RWPE2 (cell line): ENCODE measurements at regions not wholly inside any gene's neighbourhood (a gene's known extent, or its start where the extent isn't known, plus 50 kb on each side); places are given as distances from the start of the nearest gene placed in this dataset.

Experiments used
- ATAC-seq: fragments of 200-7000 bp; cut with Tn5 transposase; 3 replicates; pipeline ENCODE4 v1.9.1; 2021; ENCODE audit warnings: low read depth
- DNase-seq: peaks from one replicate; pipeline ENCODE4 v3.0.0-alpha.2; 2020; ENCODE audit warnings: low spot score
- H3K27ac ChIP-seq: fragments of 450-650 bp; 2 replicates; pipeline ENCODE4 v1.5.1; 2017; ENCODE audit warnings: mild to moderate bottlenecking; ENCODE audit not compliant: poor library complexity, severe bottlenecking
- H3K27me3 ChIP-seq: fragments of 250-450 bp; sonication (Bioruptor Pico); 2 replicates; pipeline ENCODE4 v1.5.1; 2021; ENCODE audit warnings: mild to moderate bottlenecking, moderate library complexity; ENCODE audit not compliant: insufficient read depth, poor library complexity, severe bottlenecking
- H3K36me3 ChIP-seq: fragments of 250-450 bp; sonication (Bioruptor Pico); 2 replicates; pipeline ENCODE4 v1.5.1; 2020; ENCODE audit warnings: low read depth, mild to moderate bottlenecking, moderate library complexity
- H3K4me1 ChIP-seq: fragments of 250-450 bp; sonication (Bioruptor Pico); 2 replicates; pipeline ENCODE4 v1.5.1; 2021; ENCODE audit warnings: mild to moderate bottlenecking, moderate library complexity; ENCODE audit not compliant: insufficient read depth, poor library complexity, severe bottlenecking
- H3K4me3 ChIP-seq: fragments of 250-450 bp; sonication (Bioruptor Pico); 2 replicates; pipeline ENCODE4 v1.5.1; 2021; ENCODE audit warnings: mild to moderate bottlenecking, moderate library complexity; ENCODE audit not compliant: severe bottlenecking
- H3K9me3 ChIP-seq: fragments of 250-450 bp; sonication (Bioruptor Pico); 2 replicates; pipeline ENCODE4 v1.5.1; 2021; ENCODE audit warnings: mild to moderate bottlenecking, moderate library complexity; ENCODE audit not compliant: severe bottlenecking
- TF ChIP-seq, protein P1 (sequence below): fragments of 450-650 bp; IDR thresholded peaks from one replicate; pipeline ENCODE4 v1.5.1; 2017; ENCODE audit warnings: mild to moderate bottlenecking, moderate library complexity; ENCODE audit not compliant: poor library complexity, severe bottlenecking

DNA sequence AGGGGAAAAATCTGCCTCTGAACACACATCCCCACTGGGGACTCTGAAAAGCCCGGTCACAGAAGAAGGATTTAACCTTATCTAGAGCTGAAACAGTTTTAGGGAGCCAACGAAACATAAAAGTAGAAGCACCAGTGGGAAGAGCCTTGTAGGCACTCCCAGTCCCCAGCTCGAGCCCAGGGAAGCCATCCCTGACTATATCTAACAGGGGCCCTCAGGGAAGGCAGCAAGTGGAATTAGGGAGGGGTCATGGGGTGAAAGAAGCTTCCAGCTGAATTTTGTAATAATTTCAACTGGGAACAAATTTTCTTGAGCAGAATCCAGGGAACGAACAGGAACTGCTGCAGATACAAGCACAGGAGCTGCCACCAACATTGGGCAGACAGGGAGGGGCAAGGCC, 127.8 kb downstream of the BMP4 start:
- peaks cover 7% of the 10 kb centered on the region for H3K4me1 ChIP-seq
- no peak overlapping the region for H3K27ac ChIP-seq
- DNase-seq = no peak
- TF ChIP-seq, protein P1, sequence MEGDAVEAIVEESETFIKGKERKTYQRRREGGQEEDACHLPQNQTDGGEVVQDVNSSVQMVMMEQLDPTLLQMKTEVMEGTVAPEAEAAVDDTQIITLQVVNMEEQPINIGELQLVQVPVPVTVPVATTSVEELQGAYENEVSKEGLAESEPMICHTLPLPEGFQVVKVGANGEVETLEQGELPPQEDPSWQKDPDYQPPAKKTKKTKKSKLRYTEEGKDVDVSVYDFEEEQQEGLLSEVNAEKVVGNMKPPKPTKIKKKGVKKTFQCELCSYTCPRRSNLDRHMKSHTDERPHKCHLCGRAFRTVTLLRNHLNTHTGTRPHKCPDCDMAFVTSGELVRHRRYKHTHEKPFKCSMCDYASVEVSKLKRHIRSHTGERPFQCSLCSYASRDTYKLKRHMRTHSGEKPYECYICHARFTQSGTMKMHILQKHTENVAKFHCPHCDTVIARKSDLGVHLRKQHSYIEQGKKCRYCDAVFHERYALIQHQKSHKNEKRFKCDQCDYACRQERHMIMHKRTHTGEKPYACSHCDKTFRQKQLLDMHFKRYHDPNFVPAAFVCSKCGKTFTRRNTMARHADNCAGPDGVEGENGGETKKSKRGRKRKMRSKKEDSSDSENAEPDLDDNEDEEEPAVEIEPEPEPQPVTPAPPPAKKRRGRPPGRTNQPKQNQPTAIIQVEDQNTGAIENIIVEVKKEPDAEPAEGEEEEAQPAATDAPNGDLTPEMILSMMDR = no peak
- no peak overlapping the region for H3K4me3 ChIP-seq
- no peaks in the 10 kb centered on the region for H3K9me3 ChIP-seq
- H3K27me3 ChIP-seq = no peaks in the 10 kb centered on the region
- H3K36me3 ChIP-seq = no peaks in the 10 kb centered on the region
- no peak for ATAC-seq

DNA sequence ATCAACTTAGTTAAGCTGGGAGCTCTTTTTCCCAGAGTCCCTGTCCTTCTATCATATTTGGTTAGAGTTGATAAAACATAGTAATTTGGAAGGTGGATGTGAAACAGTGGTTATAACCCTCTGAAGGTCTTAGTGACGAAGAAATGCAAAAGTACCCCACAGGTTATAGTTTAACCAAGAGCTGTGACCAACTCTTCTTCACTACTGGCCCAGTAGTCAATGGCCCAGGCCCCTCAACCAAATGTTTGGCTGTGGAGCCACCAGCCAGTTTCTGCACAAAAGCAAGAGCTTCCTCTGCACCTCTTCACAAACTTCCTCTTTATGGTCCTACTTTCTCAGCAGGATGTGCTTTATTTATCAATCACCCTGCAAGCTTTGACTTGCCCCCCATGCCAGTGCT, 132.6 kb downstream of the BMP4 start:
- H3K27me3 ChIP-seq = no peaks in the 10 kb centered on the region
- no peak for DNase-seq
- H3K9me3 ChIP-seq = no peaks in the 10 kb centered on the region
- H3K36me3 ChIP-seq = no peaks in the 10 kb centered on the region
- no peaks in the 10 kb centered on the region for H3K4me1 ChIP-seq
- H3K27ac ChIP-seq = no peak overlapping the region
- no peak overlapping the region for H3K4me3 ChIP-seq
- TF ChIP-seq, protein P1 = no peak
- ATAC-seq = no peak

DNA sequence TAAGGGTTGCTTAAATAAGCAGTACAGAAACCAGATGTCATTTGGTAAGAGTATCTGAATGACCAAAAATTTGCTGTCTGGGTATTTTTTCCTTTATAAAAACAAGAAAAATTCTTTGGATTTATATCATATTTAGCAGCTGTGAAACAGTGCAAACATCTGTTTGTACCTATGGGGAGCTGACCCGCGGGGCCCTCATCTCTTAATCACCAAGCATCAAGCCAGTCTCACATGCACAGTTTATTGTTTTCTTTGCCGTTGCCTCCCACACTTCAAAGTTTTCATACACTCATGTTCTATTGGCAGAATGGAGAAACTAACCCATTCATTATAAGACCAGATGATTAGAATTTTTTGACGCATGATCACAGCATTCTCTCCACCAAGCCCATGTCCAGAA, 142.2 kb downstream of the BMP4 start:
- Histone ChIP-seq H3K36me3 (no peaks in the 10 kb centered on the region), H3K27me3 (no peaks in the 10 kb centered on the region), H3K4me1 (no peaks in the 10 kb centered on the region), H3K9me3 (no peaks in the 10 kb centered on the region), H3K4me3 (no peak overlapping the region), H3K27ac (no peak overlapping the region)
- no peak for ATAC-seq
- TF ChIP-seq, protein P1 = no peak
- no peak for DNase-seq

DNA sequence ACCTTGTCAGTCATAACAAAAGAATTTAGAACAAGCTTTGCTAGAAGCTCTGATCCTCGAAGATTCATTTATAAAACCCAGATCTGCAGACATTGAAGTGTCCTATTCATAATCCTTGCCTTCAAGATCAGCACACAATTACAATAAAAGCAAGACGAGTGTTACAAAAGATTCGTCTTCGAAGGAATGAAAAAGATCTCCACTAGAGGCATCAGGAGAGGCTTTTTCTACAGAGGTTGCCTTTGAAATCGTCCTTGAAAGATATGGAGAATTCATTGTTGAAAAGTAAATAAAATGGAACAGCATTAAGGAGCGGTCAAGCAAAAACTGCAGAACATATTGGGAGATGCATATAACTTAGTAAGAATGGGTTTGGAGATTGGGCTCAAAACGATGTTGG, 146.4 kb downstream of the BMP4 start:
- no peaks in the 10 kb centered on the region for H3K4me1 ChIP-seq
- H3K4me3 ChIP-seq = no peak overlapping the region
- no peak for DNase-seq
- H3K27ac ChIP-seq = no peak overlapping the region
- H3K27me3 ChIP-seq = no peaks in the 10 kb centered on the region
- ATAC-seq = no peak
- no peaks in the 10 kb centered on the region for H3K36me3 ChIP-seq
- no peaks in the 10 kb centered on the region for H3K9me3 ChIP-seq
- TF ChIP-seq, protein P1 = no peak

- Histone ChIP-seq H3K9me3 (no peaks in the 10 kb centered on the region), H3K4me3 (no peak overlapping the region), H3K27ac (no peak overlapping the region), H3K4me1 (no peaks in the 10 kb centered on the region), H3K36me3 (no peaks in the 10 kb centered on the region), H3K27me3 (no peaks in the 10 kb centered on the region)
- TF ChIP-seq, protein P1 = no peak
- ATAC-seq (no peak), DNase-seq (no peak)
Observed at GRCh38 chr14:53808042-53808441, 148.6 kb downstream of the BMP4 start.
